NCI-H510A (cell line): ENCODE measurements at regions not wholly inside any gene's neighbourhood (a gene's known extent, or its start where the extent isn't known, plus 50 kb on each side); places are given as distances from the start of the nearest gene placed in this dataset.
"Not testable (repeated sequence)": the region's sequence is repeated elsewhere in the genome, so short reads cannot be mapped to it uniquely, and the experiment has no call there.

Experiments used
- DNase-seq: peaks from one replicate; lab custom pipeline; 2025; lab: John Stamatoyannopoulos, UW

DNA sequence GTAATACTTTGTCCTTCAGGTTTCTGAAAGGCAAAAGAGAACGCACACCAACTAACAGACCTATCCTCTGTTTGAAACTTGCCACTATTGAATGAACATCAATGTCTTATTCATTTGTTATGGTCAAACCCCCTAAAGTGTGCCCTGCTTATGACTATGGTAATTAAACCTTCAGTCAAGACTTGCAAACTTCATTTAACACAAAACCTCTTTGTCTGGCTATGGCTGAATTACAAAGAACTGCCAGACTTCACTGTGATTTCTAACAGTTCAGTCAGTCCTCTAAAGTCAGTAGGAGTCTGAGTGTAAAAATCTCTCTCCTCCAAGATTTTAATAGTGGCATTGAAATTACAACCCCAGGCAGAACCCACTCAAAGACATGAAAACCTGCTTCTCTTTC, 702.5 kb upstream of the LRRN3 start:
- DNase-seq: no peak

GRCh38 chr7:110396021-110396420, 694.9 kb upstream of the LRRN3 start:
- DNase-seq: no peak

DNA sequence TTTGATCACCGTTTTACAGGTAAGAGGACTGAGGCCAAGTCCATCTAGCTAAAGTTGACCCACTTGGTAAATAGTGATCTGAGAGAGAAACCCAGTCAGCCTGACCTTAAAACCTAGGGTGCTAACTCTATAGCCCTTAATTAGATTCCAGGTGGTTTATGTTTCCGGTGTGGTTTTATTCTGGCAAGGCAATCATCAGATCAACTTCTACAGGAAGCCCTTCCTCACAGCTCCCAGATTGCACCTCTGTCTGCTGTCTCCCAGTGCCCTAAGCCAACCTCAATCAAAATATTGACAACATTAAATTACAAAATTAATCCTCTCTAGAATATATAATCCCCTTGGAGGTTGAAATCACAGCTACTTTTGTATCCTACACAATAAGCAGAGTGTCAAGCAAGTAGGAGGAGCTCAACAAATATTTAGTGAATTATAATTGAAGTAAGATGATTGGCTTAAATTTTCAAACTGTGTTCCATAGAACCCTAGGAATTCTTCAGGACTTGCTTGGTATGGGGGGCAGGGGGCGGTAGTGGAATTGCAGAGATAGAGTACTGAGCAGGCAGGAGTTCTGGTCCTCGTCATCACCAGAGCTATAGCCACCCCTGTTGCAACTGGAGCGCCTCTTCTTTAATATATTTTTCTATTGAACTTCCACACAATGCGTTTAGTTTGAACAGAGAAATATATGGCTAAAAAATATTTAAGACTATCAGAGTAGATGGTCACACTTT, 692.8 kb upstream of the LRRN3 start:
- no peak for DNase-seq

DNA sequence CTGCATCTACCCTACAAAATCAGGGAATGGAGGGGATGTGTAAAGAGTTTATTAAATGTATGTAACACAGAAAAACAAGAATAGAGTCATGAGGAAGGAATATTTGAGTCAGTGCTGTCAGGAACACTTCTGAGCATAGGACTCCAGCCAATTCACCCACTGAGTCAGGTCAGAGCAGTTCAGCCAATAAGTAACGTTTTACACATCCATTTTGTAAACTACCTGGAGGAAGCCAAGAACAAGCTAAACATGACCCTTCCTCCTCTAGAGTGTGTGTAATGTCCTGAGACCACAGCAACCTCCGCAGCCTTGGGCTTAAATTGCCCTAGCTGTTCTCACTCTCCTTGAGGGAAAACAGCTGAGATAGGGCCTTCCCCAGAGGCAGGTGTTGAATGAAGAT, 691.5 kb upstream of the LRRN3 start:
- DNase-seq: no peak

DNA sequence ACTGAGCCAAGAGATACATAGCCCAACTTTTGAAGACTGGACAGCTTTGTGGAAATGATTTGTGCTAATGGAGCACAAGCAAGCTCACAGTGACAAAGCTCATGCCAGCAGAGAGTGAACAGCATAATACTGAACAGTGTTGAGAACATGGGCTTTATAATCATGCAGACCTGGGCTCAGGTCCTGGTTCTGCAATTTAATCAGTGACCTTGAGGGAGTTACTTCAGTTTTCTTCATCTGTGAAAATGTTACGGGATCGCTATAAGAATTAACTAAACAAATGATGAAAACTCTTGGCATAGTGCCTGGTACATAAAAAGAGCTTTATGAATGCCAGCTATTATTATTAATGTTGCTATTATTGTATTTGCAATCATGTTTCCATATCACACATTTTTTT, 690.5 kb upstream of the LRRN3 start:
- no peak for DNase-seq

GRCh38 chr7:110407242-110407641, 683.7 kb upstream of the LRRN3 start:
- DNase-seq: no peak

DNA sequence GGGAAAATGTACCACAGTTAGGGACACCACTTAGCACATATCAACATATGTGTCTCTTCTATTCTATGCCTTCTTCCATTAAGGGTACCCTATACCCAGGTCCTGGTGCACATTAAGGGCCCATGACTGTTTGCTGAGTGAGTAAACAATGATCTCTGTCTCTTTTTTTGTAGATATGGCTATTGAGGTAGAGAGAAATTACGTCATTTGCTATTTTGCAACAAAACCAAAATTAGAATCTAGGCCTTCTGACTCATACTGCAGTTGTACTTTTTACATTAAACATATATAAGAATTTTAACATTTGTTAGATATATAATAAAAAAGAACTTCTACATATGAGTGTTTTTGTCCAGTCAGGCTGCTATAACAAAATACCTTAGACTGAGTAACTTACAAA, 683.2 kb upstream of the LRRN3 start:
- DNase-seq: no peak

GRCh38 chr7:110412614-110413013, 678.3 kb upstream of the LRRN3 start:
- DNase-seq: no peak

GRCh38 chr7:110413038-110413437, 677.9 kb upstream of the LRRN3 start:
- no peak for DNase-seq

DNA sequence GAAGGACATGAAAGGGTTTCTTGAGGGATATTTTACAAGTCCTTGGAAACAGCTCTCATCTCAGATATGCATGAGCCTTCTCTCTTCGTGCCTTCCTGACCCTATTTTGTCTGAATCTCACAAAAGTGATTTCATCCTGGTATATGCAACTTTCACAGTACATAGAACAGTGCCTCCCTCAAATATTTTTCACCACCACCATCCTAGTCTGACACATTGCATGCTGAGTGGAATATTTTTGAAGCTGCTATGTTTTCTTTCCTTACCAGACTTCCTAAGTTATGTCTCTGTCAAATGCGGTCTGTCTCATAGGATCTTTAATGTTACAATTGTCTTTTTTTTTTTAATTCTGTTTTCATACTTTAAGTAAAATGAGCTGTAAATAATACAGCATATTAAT, 673.3 kb upstream of the LRRN3 start:
- no peak for DNase-seq

DNA sequence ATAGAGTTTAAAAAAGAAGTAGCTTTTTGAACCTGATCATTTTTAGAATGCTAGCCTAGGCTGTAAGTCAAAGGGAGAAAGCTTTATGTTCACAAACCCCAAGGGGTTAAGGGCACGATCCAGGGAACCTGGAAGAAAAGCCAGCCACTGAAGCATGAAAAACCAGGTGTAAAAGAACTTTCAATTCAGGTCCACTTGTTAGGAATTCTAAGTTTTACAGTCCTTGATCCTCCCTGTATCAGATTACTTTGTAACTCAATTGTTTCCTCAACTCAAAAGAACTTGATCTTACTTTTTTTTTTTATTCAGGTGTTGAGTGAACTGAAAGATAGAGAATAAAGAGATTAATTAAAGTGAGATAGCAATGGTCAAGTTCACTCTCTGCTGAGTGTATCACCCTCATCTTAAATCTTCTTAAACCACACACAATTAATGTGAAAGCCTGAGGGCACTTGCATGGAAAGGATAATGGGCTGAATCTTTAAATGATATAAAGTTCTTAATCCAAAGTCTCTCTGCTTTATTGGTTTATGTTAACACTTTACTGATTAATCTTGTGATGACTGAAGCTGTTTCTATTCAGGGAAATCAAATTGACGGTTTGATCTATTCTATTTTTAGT, 672.2 kb upstream of the LRRN3 start:
- no peak for DNase-seq

DNA sequence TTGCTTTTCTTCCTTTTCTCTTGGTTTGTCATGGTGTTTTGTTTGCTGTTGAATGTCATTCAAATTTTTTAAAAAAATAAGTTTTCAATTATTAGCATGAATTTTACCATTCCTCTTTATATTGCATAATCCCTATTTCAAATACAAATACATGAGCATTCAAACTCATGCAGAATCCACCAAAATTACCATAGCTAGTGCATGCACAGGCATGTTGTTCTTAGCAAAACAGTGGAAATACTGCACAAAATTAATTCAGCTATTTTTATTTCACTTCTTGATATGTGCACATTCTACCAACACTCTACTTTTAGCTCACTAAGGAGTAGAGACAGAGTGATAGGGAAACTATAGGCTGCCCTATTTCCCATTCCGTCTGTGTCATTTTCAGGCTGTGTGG, 670.1 kb upstream of the LRRN3 start:
- no peak for DNase-seq

- no peak for DNase-seq
Observed at GRCh38 chr7:110421490-110422241, 669.3 kb upstream of the LRRN3 start.

GRCh38 chr7:110432061-110432553, 658.8 kb upstream of the LRRN3 start:
- DNase-seq: no peak

GRCh38 chr7:110438926-110439325, 652.0 kb upstream of the LRRN3 start:
- not testable (repeated sequence) for DNase-seq

DNA sequence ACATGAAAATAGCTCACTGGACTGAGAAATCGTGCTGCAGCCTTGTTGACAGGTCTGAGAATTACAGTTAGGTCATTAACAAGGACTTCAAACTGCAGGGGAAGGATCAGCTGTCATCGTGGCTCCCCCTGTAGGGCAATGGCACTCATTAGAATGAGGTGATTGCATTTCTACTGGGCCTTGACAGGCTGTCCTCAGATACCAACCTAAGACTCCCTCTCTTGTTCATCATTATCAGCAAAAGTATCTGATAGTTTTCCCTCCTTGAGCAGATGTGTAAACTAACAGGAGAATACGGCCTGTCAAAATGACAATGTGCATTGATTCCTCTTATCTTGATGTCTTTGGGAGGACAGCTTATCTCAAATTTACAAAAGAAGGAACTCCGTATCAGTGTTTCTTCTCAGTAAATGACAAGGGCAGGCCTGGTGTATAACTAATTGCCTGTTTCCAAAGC, 648.5 kb upstream of the LRRN3 start:
- peak; percentile 3 for DNase-seq

DNA sequence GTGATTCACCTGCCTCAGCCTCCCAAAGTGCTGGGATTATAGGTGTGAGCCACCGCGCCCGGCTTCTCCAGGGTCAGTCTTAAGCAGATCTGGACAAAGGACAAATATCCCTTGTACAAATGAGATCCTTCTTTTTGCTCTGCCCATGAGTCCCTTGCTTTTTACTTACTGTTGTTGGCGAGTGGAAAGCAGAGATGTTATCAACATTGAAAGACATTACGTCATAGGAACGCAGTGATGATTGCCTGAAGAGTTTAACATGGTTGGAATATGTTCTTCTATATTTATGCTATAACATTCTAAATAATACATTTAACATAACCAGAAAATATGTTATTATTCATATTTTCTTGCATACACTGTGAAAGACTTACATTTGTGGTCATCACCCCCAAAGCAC, 644.3 kb upstream of the LRRN3 start:
- DNase-seq: no peak

- DNase-seq: no peak
Observed at GRCh38 chr7:110448918-110449317, 642.0 kb upstream of the LRRN3 start.

GRCh38 chr7:110454713-110455112, 636.2 kb upstream of the LRRN3 start:
- no peak for DNase-seq

GRCh38 chr7:110461621-110462020, 629.3 kb upstream of the LRRN3 start:
- DNase-seq: no peak

DNA sequence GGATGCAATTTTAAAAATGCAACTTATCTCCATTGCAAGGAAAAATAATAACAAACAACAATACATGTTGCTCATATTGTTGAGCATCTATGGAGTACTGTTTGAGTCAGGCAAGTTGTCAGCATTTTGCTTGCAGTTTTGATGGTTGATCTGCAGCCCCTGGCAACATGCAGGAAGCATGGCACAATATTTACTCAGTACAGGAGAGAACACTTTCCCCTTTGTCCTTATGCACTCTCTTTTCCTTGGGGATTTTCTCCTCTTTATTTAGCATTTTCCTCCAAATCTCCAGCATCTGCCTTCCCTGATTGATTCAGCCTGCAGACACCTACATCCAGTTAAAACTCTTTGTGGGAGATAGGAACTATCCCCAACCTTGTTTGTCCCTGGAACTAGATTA, 620.5 kb upstream of the LRRN3 start:
- DNase-seq: no peak

DNA sequence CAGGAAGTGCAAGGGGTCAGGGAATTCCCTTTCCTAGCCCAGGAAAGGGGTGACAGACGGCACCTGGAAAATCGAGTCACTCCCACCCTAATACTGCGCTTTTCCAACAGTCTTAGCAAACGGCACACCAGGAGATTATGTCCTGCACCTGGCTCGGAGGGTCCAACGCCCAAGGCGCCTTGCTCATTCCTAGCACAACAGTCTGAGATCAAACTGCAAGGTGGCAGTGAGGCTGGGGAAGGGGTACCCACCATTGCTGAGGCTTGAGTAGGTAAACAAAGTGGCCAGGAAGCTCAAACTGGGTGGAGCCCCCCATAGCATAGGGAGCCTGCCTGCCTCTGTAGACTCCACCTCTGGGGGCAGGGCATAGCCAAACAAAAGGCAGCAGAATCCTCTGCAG, 618.5 kb upstream of the LRRN3 start:
- DNase-seq: not testable (repeated sequence)

DNA sequence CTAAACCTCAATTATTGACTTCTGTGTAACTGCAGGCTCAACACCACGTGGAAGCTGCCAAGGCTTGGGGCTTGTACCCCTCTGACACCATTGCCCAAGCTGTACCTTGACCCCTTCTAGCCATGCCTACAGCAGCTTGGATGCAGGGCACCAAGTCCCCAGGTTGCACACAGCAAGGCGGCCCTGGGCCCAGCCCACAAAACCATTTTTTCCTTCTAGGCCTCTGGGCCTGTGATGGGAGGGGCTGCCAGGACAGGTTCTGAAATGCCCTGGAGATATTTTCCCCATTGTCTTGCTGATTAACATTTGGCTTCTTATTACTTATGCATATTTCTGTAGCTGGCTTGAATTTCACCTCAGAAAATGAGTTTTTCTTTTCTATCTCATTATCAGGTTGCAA, 610.0 kb upstream of the LRRN3 start:
- no peak for DNase-seq
